Trophoblast cell (in vitro differentiated cells and primary cell): ENCODE measurements at regions not wholly inside any gene's neighbourhood (a gene's known extent, or its start where the extent isn't known, plus 50 kb on each side); places are given as distances from the start of the nearest gene placed in this dataset.

Experiments used
- DNase-seq, 2 donors: peaks; one replicate each; pipeline ENCODE4 v3.0.0-alpha.2; 2016
- H2AFZ ChIP-seq: 2 replicates; pipeline ENCODE4 v1.6.1; 2013; ENCODE audit warnings: low read length, moderate library complexity, mild to moderate bottlenecking; ENCODE audit not compliant: insufficient read depth, poor library complexity
- H2AK5ac ChIP-seq: 2 replicates; pipeline ENCODE4 v1.6.1; 2013; ENCODE audit warnings: mild to moderate bottlenecking, low read length
- H2BK120ac ChIP-seq: 2 replicates; pipeline ENCODE4 v1.6.1; 2013; ENCODE audit warnings: low read length, mild to moderate bottlenecking, moderate library complexity; ENCODE audit not compliant: insufficient read depth, poor library complexity
- H2BK12ac ChIP-seq: 2 replicates; pipeline ENCODE4 v1.6.1; 2013; ENCODE audit warnings: mild to moderate bottlenecking, low read length, moderate library complexity
- H2BK5ac ChIP-seq: 2 replicates; pipeline ENCODE4 v1.6.1; 2013; ENCODE audit warnings: low read length, low read depth, moderate library complexity, mild to moderate bottlenecking; ENCODE audit not compliant: poor library complexity
- H3K14ac ChIP-seq: 2 replicates; pipeline ENCODE4 v1.6.1; 2013; ENCODE audit warnings: mild to moderate bottlenecking, low read length
- H3K18ac ChIP-seq: 2 replicates; pipeline ENCODE4 v1.6.1; 2013; ENCODE audit warnings: mild to moderate bottlenecking, low read length
- H3K23ac ChIP-seq: 2 replicates; pipeline ENCODE4 v1.6.1; 2013; ENCODE audit warnings: low read length
- H3K27ac ChIP-seq: 2 replicates; pipeline ENCODE4 v1.5.1; 2013; ENCODE audit warnings: low read depth, mild to moderate bottlenecking, inconsistent platforms, low read length, moderate library complexity
- H3K27me3 ChIP-seq: 2 replicates; pipeline ENCODE4 v1.6.1; 2013; ENCODE audit warnings: inconsistent platforms, mild to moderate bottlenecking, low read length, moderate library complexity; ENCODE audit not compliant: insufficient read depth
- H3K36me3 ChIP-seq, 2 experiments: 1 replicate in 1 of 2; 2 replicates in 1 of 2; pipeline ENCODE4 v1.6.1; 2013; ENCODE audit warnings: low read length in 2 of 2, mild to moderate bottlenecking in 2 of 2, moderate library complexity in 1 of 2; ENCODE audit not compliant: insufficient read depth in 2 of 2, control insufficient read depth in 1 of 2
- H3K4ac ChIP-seq: 2 replicates; pipeline ENCODE4 v1.6.1; 2013; ENCODE audit warnings: low read depth, mild to moderate bottlenecking, low read length, moderate library complexity
- H3K4me1 ChIP-seq, 2 experiments: 1 replicate in 1 of 2; 2 replicates in 1 of 2; pipeline ENCODE4 v1.6.1; 2013; ENCODE audit warnings: low read length in 2 of 2, mild to moderate bottlenecking in 2 of 2, moderate library complexity in 1 of 2; ENCODE audit not compliant: insufficient read depth in 2 of 2, control insufficient read depth in 1 of 2
- H3K4me2 ChIP-seq: 2 replicates; pipeline ENCODE4 v1.6.1; 2013; ENCODE audit warnings: inconsistent platforms, mild to moderate bottlenecking, low read length, moderate library complexity
- H3K4me3 ChIP-seq: 2 replicates; pipeline ENCODE4 v1.5.1; 2013; ENCODE audit warnings: mild to moderate bottlenecking, low read depth, low read length, inconsistent platforms
- H3K79me1 ChIP-seq: one replicate; pipeline ENCODE4 v1.6.1; 2013; ENCODE audit warnings: low read length
- H3K79me2 ChIP-seq: 2 replicates; pipeline ENCODE4 v1.6.1; 2013; ENCODE audit warnings: low read length, mild to moderate bottlenecking; ENCODE audit not compliant: control insufficient read depth, insufficient read depth, poor library complexity
- H3K9ac ChIP-seq: 2 replicates; pipeline ENCODE4 v1.6.1; 2013; ENCODE audit warnings: mild to moderate bottlenecking, low read length
- H3K9me3 ChIP-seq: 2 replicates; pipeline ENCODE4 v1.6.1; 2013; ENCODE audit warnings: low read depth, mild to moderate bottlenecking, control low read depth, inconsistent platforms, low read length; ENCODE audit not compliant: insufficient read depth
- H4K12ac ChIP-seq: 2 replicates; pipeline ENCODE4 v1.6.1; 2013; ENCODE audit warnings: low read depth, mild to moderate bottlenecking, low read length, moderate library complexity
- H4K8ac ChIP-seq: 2 replicates; pipeline ENCODE4 v1.6.1; 2013; ENCODE audit warnings: low read depth, mild to moderate bottlenecking, low read length, moderate library complexity
- H4K91ac ChIP-seq: one replicate; pipeline ENCODE4 v1.6.1; 2013; ENCODE audit warnings: low read depth, mild to moderate bottlenecking, low read length, moderate library complexity
- WGBS: extraction: QIAGEN DNeasy Blood & Tissue Kit; methylation state at CpG from one replicate; pipeline ENCODE4 v1.1.7; 2013; ENCODE audit warnings: missing lambda C conversion rate; ENCODE audit not compliant: insufficient read length, insufficient coverage; ENCODE audit errors: extremely low coverage; 5-methylcytosine and 5-hydroxymethylcytosine counted together

DNA sequence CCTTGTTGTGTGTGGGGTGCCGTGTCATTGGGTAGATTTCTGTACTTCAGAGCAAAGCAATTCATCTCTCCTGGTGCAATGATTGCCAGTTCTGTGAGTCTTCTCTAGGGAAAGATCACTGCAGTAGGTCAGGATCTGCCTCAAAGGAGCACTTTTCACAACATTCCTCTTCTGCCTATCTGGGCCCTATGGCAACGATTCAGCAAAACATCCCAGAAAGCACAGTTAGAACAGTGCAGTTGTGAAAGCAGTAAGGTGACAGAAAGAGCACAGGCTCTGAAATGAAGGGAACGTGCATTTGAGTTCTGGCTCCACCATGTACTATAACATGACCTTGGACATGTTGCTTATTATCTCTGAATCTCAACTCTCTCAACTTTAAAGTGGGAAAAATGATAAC lies 178.5 kb upstream of the N4BP1 start:
- Histone ChIP-seq H4K91ac (no peak overlapping the region), H3K79me1 (no peaks in the 10 kb centered on the region), H3K9ac (no peak overlapping the region), H3K79me2 (no peaks in the 10 kb centered on the region), H3K18ac (no peak overlapping the region), H3K4ac (no peak overlapping the region), H2BK5ac (no peak overlapping the region), H3K27me3 (no peaks in the 10 kb centered on the region), H2BK12ac (no peak overlapping the region), H3K9me3 (no peaks in the 10 kb centered on the region), H2AK5ac (no peak overlapping the region), H3K14ac (no peak overlapping the region), H3K27ac (no peak overlapping the region), H3K4me2 (no peak overlapping the region), H4K8ac (no peak overlapping the region), H3K4me3 (no peak overlapping the region), H4K12ac (no peak overlapping the region), H2AFZ (no peak overlapping the region), H3K4me1 (no peaks in the 10 kb centered on the region), H2BK120ac (no peak overlapping the region), H3K36me3 (no peaks in the 10 kb centered on the region), H3K23ac (no peak overlapping the region)
- WGBS: no CpG with 5 or more reads among the region's 3 CpGs
- peak; percentile 40 to 41 for DNase-seq

DNA sequence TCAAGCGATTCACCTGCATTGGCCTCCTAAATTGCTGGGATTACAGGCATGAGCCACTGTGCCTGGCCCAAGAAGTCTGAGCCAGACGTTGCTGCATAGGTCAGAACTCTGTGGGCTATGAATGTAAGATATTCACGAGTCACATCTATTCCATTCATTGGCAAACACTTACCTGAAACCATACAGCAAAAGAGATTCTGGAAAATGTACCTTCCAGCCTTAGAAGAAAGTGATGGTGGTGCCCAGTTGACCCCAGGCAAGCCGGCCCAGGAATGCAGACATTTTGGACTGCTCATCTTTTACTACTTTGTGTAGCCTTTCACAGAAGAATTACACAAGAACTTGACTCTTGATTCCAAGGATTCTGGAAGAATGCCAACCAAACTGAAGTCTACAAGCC lies 135.6 kb upstream of the N4BP1 start:
- no CpG with 5 or more reads among the region's 4 CpGs for WGBS
- Histone ChIP-seq H3K9ac (no peak overlapping the region), H3K4me2 (no peak overlapping the region), H3K23ac (no peak overlapping the region), H3K4me1 (peaks cover 0 to 3% of the 10 kb centered on the region in 2 experiments), H3K79me1 (no peaks in the 10 kb centered on the region), H2AK5ac (no peak overlapping the region), H4K91ac (no peak overlapping the region), H3K14ac (no peak overlapping the region), H3K4ac (no peak overlapping the region), H2BK5ac (no peak overlapping the region), H2AFZ (no peak overlapping the region), H3K9me3 (peaks cover 6% of the 10 kb centered on the region), H3K18ac (no peak overlapping the region), H3K36me3 (no peaks in the 10 kb centered on the region), H3K27me3 (no peaks in the 10 kb centered on the region), H3K79me2 (no peaks in the 10 kb centered on the region), H2BK12ac (no peak overlapping the region), H3K27ac (no peak overlapping the region), H4K8ac (no peak overlapping the region), H4K12ac (no peak overlapping the region), H3K4me3 (no peak overlapping the region), H2BK120ac (no peak overlapping the region)
- DNase-seq: peak; percentile 53 to 67

DNA sequence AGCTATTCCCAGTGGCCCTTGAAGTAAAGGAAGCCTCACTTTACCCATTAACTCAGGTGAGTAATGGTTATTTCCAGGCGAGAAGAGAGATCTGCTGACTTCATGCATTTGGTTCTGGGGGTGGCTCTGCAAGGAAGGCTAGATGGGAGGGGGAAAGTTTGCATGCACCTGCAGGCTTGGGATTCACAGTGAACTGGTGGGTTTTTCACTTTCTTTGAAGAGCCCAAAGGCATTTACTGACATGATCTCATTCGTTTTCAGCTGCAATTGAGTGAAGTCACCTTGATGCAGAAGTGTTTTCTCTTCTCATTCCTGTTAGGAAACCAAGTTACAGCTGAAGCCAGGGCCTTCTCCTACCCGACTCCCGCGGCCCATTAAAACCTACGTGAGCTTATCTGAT lies 131.0 kb upstream of the N4BP1 start:
- Histone ChIP-seq H3K79me2 (no peaks in the 10 kb centered on the region), H3K14ac (no peak overlapping the region), H3K18ac (no peak overlapping the region), H2AFZ (no peak overlapping the region), H3K4me2 (no peak overlapping the region), H4K8ac (no peak overlapping the region), H3K4ac (no peak overlapping the region), H2BK5ac (no peak overlapping the region), H3K79me1 (no peaks in the 10 kb centered on the region), H2BK12ac (no peak overlapping the region), H3K9me3 (peaks cover 5% of the 10 kb centered on the region), H2BK120ac (no peak overlapping the region), H2AK5ac (no peak overlapping the region), H3K27me3 (no peaks in the 10 kb centered on the region), H3K4me3 (no peak overlapping the region), H3K36me3 (no peaks in the 10 kb centered on the region), H4K91ac (no peak overlapping the region), H3K4me1 (peaks cover 0 to 7% of the 10 kb centered on the region in 2 experiments), H3K9ac (no peak overlapping the region), H3K27ac (no peak overlapping the region), H4K12ac (no peak overlapping the region), H3K23ac (no peak overlapping the region)
- WGBS: no CpG with 5 or more reads among the region's 6 CpGs
- DNase-seq: no peak

DNA sequence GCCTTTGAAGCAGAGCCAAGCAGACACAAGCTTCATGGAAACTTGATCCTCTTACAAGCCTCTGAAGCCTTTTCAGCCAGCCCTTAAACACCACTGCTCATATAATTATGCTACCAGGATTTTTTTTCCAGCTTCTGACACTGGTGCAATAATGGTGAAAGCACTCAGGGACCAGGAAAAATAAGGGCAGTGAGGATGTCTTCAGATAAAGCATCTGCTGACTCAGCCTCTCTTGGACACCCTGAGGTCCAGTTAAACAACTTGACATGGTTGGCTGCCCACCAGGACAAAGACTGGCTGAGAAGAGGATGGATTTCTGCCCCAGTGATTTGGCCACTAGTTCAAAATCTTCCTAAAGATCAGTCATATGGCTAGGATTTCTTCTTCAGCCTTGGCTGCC lies 124.2 kb upstream of the N4BP1 start:
- Histone ChIP-seq H4K8ac (no peak overlapping the region), H3K9me3 (no peaks in the 10 kb centered on the region), H3K18ac (no peak overlapping the region), H3K9ac (no peak overlapping the region), H3K79me2 (no peaks in the 10 kb centered on the region), H3K79me1 (no peaks in the 10 kb centered on the region), H4K12ac (no peak overlapping the region), H2BK12ac (no peak overlapping the region), H3K4me2 (no peak overlapping the region), H2BK120ac (no peak overlapping the region), H3K36me3 (no peaks in the 10 kb centered on the region), H3K14ac (no peak overlapping the region), H2AFZ (no peak overlapping the region), H3K4ac (no peak overlapping the region), H2BK5ac (no peak overlapping the region), H3K4me1 (peaks cover 0 to 4% of the 10 kb centered on the region in 2 experiments), H3K27me3 (no peaks in the 10 kb centered on the region), H3K23ac (no peak overlapping the region), H3K27ac (no peak overlapping the region), H3K4me3 (no peak overlapping the region), H2AK5ac (no peak overlapping the region), H4K91ac (no peak overlapping the region)
- no peak for DNase-seq
